ENCODE measurements at regions not wholly inside any gene's neighbourhood (a gene's known extent, or its start where the extent isn't known, plus 50 kb on each side); places are given as distances from the start of the nearest gene placed in this dataset.
"Not testable (repeated sequence)": the region's sequence is repeated elsewhere in the genome, so short reads cannot be mapped to it uniquely, and the experiment has no call there.

DNA sequence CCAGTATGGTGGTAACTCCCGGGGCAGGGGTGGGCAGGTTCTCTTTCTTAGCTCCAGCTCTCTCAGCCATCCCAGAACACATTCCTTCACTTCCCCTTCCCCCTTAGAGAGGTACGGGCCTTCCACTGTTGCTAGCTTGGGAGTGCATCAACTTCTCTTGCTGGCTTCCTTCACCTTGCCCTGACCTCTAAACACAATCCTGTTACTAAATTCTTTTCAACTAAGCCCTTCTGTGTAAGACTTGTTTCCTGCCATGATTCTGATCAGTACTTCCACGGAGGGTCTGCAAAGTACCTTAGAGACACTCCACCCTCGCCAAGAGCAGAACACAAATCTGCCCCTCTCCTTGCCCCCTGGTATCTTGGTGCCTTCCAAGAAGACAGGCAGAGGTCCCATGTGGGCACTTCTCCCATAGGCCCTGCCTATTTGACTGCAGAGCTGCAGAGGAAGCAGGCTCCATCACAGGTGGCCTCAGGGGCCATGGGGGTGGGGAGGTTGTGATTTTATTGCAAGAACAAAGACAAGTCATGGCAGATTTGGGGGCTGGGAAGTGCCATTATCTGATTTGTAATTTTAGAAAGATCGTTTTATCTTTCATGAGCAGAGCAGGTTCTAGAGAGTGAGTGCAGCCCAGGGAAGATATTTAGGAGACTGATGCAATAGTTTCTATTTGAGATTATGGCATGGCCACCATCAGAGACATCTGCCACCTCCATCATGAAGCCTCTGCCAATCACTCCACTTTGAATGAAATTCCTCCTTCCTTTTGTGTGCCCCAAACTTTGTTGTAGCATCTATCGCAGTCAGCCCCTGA, 182.5 kb upstream of the JUN start:
- H3K4me3 ChIP-seq (ENCODE audit: low read depth, low read length) = no peak overlapping the region
- TF ChIP-seq, protein P1, sequence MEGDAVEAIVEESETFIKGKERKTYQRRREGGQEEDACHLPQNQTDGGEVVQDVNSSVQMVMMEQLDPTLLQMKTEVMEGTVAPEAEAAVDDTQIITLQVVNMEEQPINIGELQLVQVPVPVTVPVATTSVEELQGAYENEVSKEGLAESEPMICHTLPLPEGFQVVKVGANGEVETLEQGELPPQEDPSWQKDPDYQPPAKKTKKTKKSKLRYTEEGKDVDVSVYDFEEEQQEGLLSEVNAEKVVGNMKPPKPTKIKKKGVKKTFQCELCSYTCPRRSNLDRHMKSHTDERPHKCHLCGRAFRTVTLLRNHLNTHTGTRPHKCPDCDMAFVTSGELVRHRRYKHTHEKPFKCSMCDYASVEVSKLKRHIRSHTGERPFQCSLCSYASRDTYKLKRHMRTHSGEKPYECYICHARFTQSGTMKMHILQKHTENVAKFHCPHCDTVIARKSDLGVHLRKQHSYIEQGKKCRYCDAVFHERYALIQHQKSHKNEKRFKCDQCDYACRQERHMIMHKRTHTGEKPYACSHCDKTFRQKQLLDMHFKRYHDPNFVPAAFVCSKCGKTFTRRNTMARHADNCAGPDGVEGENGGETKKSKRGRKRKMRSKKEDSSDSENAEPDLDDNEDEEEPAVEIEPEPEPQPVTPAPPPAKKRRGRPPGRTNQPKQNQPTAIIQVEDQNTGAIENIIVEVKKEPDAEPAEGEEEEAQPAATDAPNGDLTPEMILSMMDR (IDR thresholded peaks at IDR 0.05; ENCODE audit: insufficient read depth, low read length) = no peak
- DNase-seq (ENCODE audit: low read depth) = no peak

- DNase-seq (ENCODE audit: low read depth) = no peak
- TF ChIP-seq, protein P1 (IDR thresholded peaks at IDR 0.05; ENCODE audit: insufficient read depth, low read length) = no peak
- H3K4me3 ChIP-seq (ENCODE audit: low read depth, low read length) = no peak overlapping the region
Observed at GRCh38 chr1:58966917-58967740, 183.3 kb upstream of the JUN start.

DNA sequence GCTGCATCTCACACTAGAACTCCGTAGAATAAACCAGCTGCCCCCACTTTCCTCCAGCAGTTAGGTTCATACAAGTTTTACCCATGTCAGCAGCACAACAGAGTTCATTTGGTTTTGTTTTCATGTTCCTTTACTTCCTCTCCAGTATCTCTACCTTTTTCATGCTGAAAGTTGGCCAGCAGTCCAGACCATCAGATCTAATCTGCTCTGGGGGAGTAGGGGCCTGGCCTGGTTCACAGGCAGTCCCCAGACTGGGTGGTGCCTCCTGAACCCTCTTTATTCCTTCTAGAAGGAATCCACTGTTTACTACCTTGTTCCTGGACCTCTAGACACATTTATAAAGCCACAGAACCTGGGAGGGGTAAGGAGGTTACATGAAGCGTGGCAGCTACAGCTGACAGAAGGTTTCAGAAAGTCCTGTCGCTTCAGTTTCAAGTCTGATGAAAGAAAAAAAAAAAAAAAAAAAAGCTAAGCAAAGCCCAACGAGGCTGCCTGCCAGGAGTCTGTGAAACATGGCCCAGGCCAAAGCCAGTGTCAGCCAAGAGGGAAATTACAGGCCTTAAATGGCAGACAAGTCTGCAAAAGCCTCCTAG, 184.6 kb upstream of the JUN start:
- H3K4me3 ChIP-seq (ENCODE audit: low read depth, low read length) = no peak overlapping the region
- peak; percentile 91 for DNase-seq (ENCODE audit: low read depth)
- TF ChIP-seq, protein P1 (IDR thresholded peaks at IDR 0.05; ENCODE audit: insufficient read depth, low read length) = no peak

GRCh38 chr1:58969176-58969575, 185.3 kb upstream of the JUN start:
- DNase-seq (ENCODE audit: low read depth) = not testable (repeated sequence)

DNA sequence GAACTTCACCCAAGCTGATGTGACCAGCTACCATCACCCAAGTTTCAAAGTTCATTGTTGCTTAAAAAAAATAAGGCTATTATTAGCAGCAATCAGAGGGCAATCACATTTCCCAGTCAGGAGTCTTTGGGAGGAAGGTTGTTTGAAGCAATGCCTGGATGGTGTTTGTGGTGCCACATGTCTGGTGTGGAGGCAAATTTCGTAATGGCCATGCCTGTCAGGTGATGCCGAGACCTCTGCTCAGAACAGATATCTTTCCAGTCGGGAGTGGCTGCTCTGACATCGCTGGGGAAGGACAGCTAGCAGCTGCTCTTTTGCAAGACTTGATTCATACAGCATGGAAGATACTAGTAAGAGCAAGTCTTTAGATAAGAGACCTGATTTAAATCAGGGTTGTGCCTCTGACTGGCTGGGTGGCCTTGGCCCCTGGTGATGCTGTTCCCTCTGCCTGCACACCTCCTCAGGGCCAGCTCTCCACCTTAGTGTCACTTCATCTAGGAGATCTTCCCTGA, 187.8 kb upstream of the JUN start:
- peak; percentile 70 for DNase-seq (ENCODE audit: low read depth)
- TF ChIP-seq, protein P1 (IDR thresholded peaks at IDR 0.05; ENCODE audit: insufficient read depth, low read length) = no peak
- H3K4me3 ChIP-seq (ENCODE audit: low read depth, low read length) = no peak overlapping the region

More at GRCh38 chr1:58969176-58969575, 185.3 kb upstream of the JUN start:
- H3K4me3 ChIP-seq (ENCODE audit: low read depth, low read length) = not testable (repeated sequence)

DNA sequence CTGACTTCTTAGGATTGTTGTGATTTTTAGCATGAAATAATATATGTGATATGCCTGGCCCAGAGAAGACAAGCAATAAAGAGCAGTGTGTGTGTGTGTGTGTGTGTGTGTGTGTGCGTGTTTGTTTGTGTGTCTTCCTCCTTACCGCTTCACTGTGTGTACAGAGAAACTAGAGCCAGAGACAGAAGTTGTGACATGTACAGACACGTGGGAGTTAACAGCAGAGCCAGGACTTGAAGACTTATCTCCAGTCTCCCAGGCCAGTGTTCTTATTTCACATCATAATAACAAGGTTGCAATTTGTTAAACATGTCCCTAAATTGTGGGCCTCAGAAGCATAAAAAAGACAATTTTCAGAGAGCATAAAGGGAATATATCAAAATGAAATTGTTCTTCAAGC, 192.0 kb upstream of the JUN start:
- no peak for DNase-seq (ENCODE audit: low read depth)
- no peak overlapping the region for H3K4me3 ChIP-seq (ENCODE audit: low read depth, low read length)
- TF ChIP-seq, protein P1 (IDR thresholded peaks at IDR 0.05; ENCODE audit: insufficient read depth, low read length) = no peak

GRCh38 chr1:58976294-58976693, 192.4 kb upstream of the JUN start:
- no peak for DNase-seq (ENCODE audit: low read depth)
- no peak overlapping the region for H3K4me3 ChIP-seq (ENCODE audit: low read depth, low read length)
- TF ChIP-seq, protein P1 (IDR thresholded peaks at IDR 0.05; ENCODE audit: insufficient read depth, low read length) = no peak

All from fibroblast of the aortic adventitia (primary cell).